GM21447 (cell line): ENCODE measurements at regions not wholly inside any gene's neighbourhood (a gene's known extent, or its start where the extent isn't known, plus 50 kb on each side); places are given as distances from the start of the nearest gene placed in this dataset.

Experiments
- ATAC-seq: cut with Tn5 transposase; IDR thresholded peaks from one replicate; pipeline ENCODE4 v1.9.1; 2021; ENCODE audit not compliant: unreplicated experiment

GRCh38 chr20:24339210-24339641, 130.2 kb upstream of the SYNDIG1 start:
- ATAC-seq, result no peak

- ATAC-seq, result no peak
These were observed 131.9 kb upstream of the SYNDIG1 start for GRCh38 chr20:24337551-24337950.

- ATAC-seq, result no peak
These were observed 132.4 kb upstream of the SYNDIG1 start for GRCh38 chr20:24337069-24337468.

- ATAC-seq, result no peak
These were observed 134.6 kb upstream of the SYNDIG1 start for GRCh38 chr20:24334830-24335229.

GRCh38 chr20:24332956-24333355, 136.5 kb upstream of the SYNDIG1 start:
- ATAC-seq, result no peak

GRCh38 chr20:24331939-24332338, 137.5 kb upstream of the SYNDIG1 start:
- ATAC-seq, result no peak

GRCh38 chr20:24328901-24329300, 140.5 kb upstream of the SYNDIG1 start:
- ATAC-seq, result no peak

- ATAC-seq, result no peak
These were observed 147.5 kb upstream of the SYNDIG1 start for GRCh38 chr20:24321973-24322372.

GRCh38 chr20:24318569-24319352, 150.7 kb upstream of the SYNDIG1 start:
- no peak for ATAC-seq

- ATAC-seq, result no peak
These were observed 152.2 kb upstream of the SYNDIG1 start for GRCh38 chr20:24317224-24317623.

GRCh38 chr20:24316731-24317130, 152.7 kb upstream of the SYNDIG1 start:
- no peak for ATAC-seq

GRCh38 chr20:24314053-24314452, 155.4 kb upstream of the SYNDIG1 start:
- no peak for ATAC-seq

GRCh38 chr20:24309596-24309995, 159.8 kb upstream of the SYNDIG1 start:
- ATAC-seq, result no peak

GRCh38 chr20:24305371-24305770, 164.1 kb upstream of the SYNDIG1 start:
- ATAC-seq, result no peak

GRCh38 chr20:24304291-24304690, 165.1 kb upstream of the SYNDIG1 start:
- ATAC-seq, result no peak

- ATAC-seq, result no peak
These were observed 165.8 kb upstream of the SYNDIG1 start for GRCh38 chr20:24303393-24304170.

GRCh38 chr20:24297993-24298392, 171.4 kb upstream of the SYNDIG1 start:
- no peak for ATAC-seq

GRCh38 chr20:24296477-24297261, 172.8 kb upstream of the SYNDIG1 start:
- no peak for ATAC-seq

- ATAC-seq, result no peak
These were observed 178.4 kb upstream of the SYNDIG1 start for GRCh38 chr20:24291014-24291413.

- ATAC-seq, result no peak
These were observed 179.5 kb upstream of the SYNDIG1 start for GRCh38 chr20:24289737-24290481.

- no peak for ATAC-seq
These were observed 186.2 kb upstream of the SYNDIG1 start for GRCh38 chr20:24283186-24283585.
